Mesenchymal stem cell (in vitro differentiated cells and primary cell): ENCODE measurements at regions not wholly inside any gene's neighbourhood (a gene's known extent, or its start where the extent isn't known, plus 50 kb on each side); places are given as distances from the start of the nearest gene placed in this dataset.

Experiments
- DNase-seq: peaks from one replicate; pipeline ENCODE4 v3.0.0-alpha.2; 2013
- H2AFZ ChIP-seq: one replicate; pipeline ENCODE4 v1.6.1; 2013; ENCODE audit warnings: low read depth, mild to moderate bottlenecking, control low read depth, inconsistent platforms, low read length, moderate library complexity
- H2AK5ac ChIP-seq: 2 replicates; pipeline ENCODE4 v1.6.1; 2013; ENCODE audit warnings: low read length, moderate library complexity, mild to moderate bottlenecking, inconsistent platforms; ENCODE audit not compliant: severe bottlenecking
- H2BK120ac ChIP-seq: one replicate; pipeline ENCODE4 v1.6.1; 2013; ENCODE audit warnings: low read depth, mild to moderate bottlenecking, inconsistent platforms, low read length, moderate library complexity
- H2BK12ac ChIP-seq, 2 experiments: one replicate each; pipeline ENCODE4 v1.6.1; 2013; ENCODE audit warnings: inconsistent platforms in 2 of 2, low read length in 2 of 2, mild to moderate bottlenecking in 2 of 2, moderate library complexity in 2 of 2, control low read depth in 1 of 2
- H2BK15ac ChIP-seq: one replicate; pipeline ENCODE4 v1.6.1; 2013; ENCODE audit warnings: mild to moderate bottlenecking, low read depth, inconsistent platforms; ENCODE audit not compliant: poor library complexity, severe bottlenecking
- H2BK5ac ChIP-seq: 2 replicates; pipeline ENCODE4 v1.6.1; 2013; ENCODE audit warnings: low read depth, mild to moderate bottlenecking, low read length, control low read depth, inconsistent platforms; ENCODE audit not compliant: poor library complexity, severe bottlenecking
- H3K14ac ChIP-seq, 2 experiments: one replicate each; pipeline ENCODE4 v1.6.1; 2013; ENCODE audit warnings: inconsistent platforms in 2 of 2, low read length in 2 of 2, control low read depth in 1 of 2, mild to moderate bottlenecking in 1 of 2, moderate library complexity in 1 of 2
- H3K18ac ChIP-seq, 2 experiments: one replicate each; pipeline ENCODE4 v1.6.1; 2013; ENCODE audit warnings: inconsistent platforms in 2 of 2, low read length in 2 of 2, control low read depth in 1 of 2, low read depth in 1 of 2, mild to moderate bottlenecking in 1 of 2
- H3K23ac ChIP-seq, 2 experiments: one replicate each; pipeline ENCODE4 v1.6.1; 2013; ENCODE audit warnings: inconsistent platforms in 2 of 2, low read length in 2 of 2, mild to moderate bottlenecking in 2 of 2, moderate library complexity in 2 of 2, control low read depth in 1 of 2
- H3K27ac ChIP-seq: 2 replicates; pipeline ENCODE4 v1.5.1; 2013; ENCODE audit warnings: mild to moderate bottlenecking, moderate library complexity, low read length, control low read depth, inconsistent platforms; ENCODE audit not compliant: poor library complexity, severe bottlenecking
- H3K27me3 ChIP-seq, 2 experiments: 2 replicates each; pipeline versions ENCODE4 v1.6.1 to v1.7.0; 2013; ENCODE audit warnings: low read length in 2 of 2, mild to moderate bottlenecking in 2 of 2, moderate library complexity in 2 of 2, control low read depth in 1 of 2, inconsistent platforms in 1 of 2; ENCODE audit not compliant: control insufficient read depth in 1 of 2, insufficient read depth in 1 of 2
- H3K36me3 ChIP-seq, 2 experiments: 2 replicates each; pipeline versions ENCODE4 v1.6.1 to v1.7.0; 2013; ENCODE audit warnings: low read length in 2 of 2, control low read depth in 1 of 2, inconsistent platforms in 1 of 2, low read depth in 1 of 2, mild to moderate bottlenecking in 1 of 2; ENCODE audit not compliant: insufficient read depth in 2 of 2, control insufficient read depth in 1 of 2
- H3K4ac ChIP-seq, 2 experiments: one replicate each; pipeline ENCODE4 v1.6.1; 2013; ENCODE audit warnings: inconsistent platforms in 2 of 2, low read length in 2 of 2, mild to moderate bottlenecking in 2 of 2, moderate library complexity in 2 of 2, control low read depth in 1 of 2, low read depth in 1 of 2
- H3K4me1 ChIP-seq: 2 replicates; pipeline ENCODE4 v1.6.1; 2013; ENCODE audit warnings: low read depth, low read length, control low read depth; ENCODE audit not compliant: control insufficient read depth, insufficient read depth
- H3K4me2 ChIP-seq: 2 replicates; pipeline ENCODE4 v1.6.1; 2013; ENCODE audit warnings: low read length, mild to moderate bottlenecking, inconsistent platforms; ENCODE audit not compliant: poor library complexity, severe bottlenecking
- H3K4me3 ChIP-seq, 2 experiments: 2 replicates each; pipeline versions ENCODE4 v1.5.1 to v1.7.0; 2013; ENCODE audit warnings: low read length in 2 of 2, mild to moderate bottlenecking in 2 of 2, control low read depth in 1 of 2, low read depth in 1 of 2; ENCODE audit not compliant: insufficient read depth in 1 of 2
- H3K79me1 ChIP-seq: replicated peaks from 2 replicates; pipeline ENCODE4 v1.6.1; 2013; ENCODE audit warnings: mild to moderate bottlenecking, control low read depth, low read length, inconsistent platforms; ENCODE audit not compliant: poor library complexity, severe bottlenecking
- H3K9ac ChIP-seq: 2 replicates; pipeline ENCODE4 v1.7.0; 2013; ENCODE audit warnings: mild to moderate bottlenecking, low read length, moderate library complexity
- H3K9me3 ChIP-seq: 2 replicates; pipeline ENCODE4 v1.7.0; 2013; ENCODE audit warnings: mild to moderate bottlenecking, low read length; ENCODE audit not compliant: control insufficient read depth
- H4K8ac ChIP-seq: one replicate; pipeline ENCODE4 v1.6.1; 2013; ENCODE audit warnings: inconsistent platforms, mild to moderate bottlenecking, low read length, moderate library complexity
- H4K91ac ChIP-seq: one replicate; pipeline ENCODE4 v1.6.1; 2013; ENCODE audit warnings: mild to moderate bottlenecking, low read length, inconsistent platforms
- WGBS: methylation state at CpG from one replicate; pipeline ENCODE4 v1.1.7; 2013; ENCODE audit warnings: mixed read lengths; 5-methylcytosine and 5-hydroxymethylcytosine counted together

DNA sequence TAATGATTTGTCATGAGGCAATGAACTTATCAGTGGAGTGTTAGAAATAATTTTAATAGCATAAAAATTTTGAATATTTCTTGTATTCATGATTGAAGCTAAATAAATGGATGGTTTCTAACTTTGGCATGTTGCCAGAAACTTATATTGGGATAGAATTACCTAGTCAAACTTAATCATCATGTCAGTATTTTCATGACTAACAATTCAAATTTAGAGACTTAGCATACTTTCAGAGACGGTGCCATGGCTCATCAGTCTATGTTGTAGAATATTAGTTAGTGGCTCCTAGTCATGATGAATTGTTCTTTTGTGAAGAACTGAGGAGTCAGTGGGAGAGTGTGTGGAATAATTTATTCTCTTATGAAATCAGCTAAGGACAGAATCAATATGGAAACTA lies 599.6 kb upstream of the POT1 start:
- H2BK5ac ChIP-seq: no peak overlapping the region
- H4K91ac ChIP-seq: no peak overlapping the region
- no peak overlapping the region for H3K18ac ChIP-seq
- no peak overlapping the region for H2BK120ac ChIP-seq
- no peak overlapping the region for H3K14ac ChIP-seq
- H3K4me1 ChIP-seq: no peaks in the 10 kb centered on the region
- H4K8ac ChIP-seq: no peak overlapping the region
- H3K27ac ChIP-seq: no peak overlapping the region
- no peak overlapping the region for H2BK12ac ChIP-seq
- DNase-seq: no peak
- H3K23ac ChIP-seq: no peak overlapping the region
- H3K4me3 ChIP-seq: no peak overlapping the region
- H3K9ac ChIP-seq: no peak overlapping the region
- H2AFZ ChIP-seq: no peak overlapping the region
- H3K79me1 ChIP-seq: no peaks in the 10 kb centered on the region
- H3K27me3 ChIP-seq: no peaks in the 10 kb centered on the region
- no peak overlapping the region for H3K4me2 ChIP-seq
- WGBS: 63% methylated on average over 1 of the region's 1 CpG
- H3K36me3 ChIP-seq: no peaks in the 10 kb centered on the region
- H3K4ac ChIP-seq: no peak overlapping the region
- no peak overlapping the region for H2AK5ac ChIP-seq
- H3K9me3 ChIP-seq: no peaks in the 10 kb centered on the region
- no peak overlapping the region for H2BK15ac ChIP-seq

DNA sequence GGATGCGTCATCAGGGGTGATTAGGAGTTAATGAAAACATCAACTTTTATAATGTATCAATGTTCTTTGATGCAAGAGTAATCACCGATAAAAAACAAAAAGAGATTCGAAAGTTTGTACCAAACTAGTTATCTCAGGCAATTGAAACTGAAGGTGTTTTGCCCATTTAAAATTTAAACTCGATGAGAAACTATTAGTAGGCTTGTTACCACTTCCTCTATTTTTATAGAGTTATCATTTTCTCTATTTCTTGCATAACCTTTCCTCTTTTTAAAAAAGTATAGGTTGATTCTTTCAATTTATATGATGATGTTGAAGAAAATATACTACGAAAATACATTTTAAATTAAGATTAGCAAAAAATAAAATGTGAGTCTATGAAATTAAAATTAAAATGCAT lies 597.3 kb upstream of the POT1 start:
- Histone ChIP-seq H3K79me1 (no peaks in the 10 kb centered on the region), H3K18ac (no peak overlapping the region), H3K4me1 (no peaks in the 10 kb centered on the region), H2BK120ac (no peak overlapping the region), H3K27me3 (no peaks in the 10 kb centered on the region), H3K9me3 (no peaks in the 10 kb centered on the region), H2BK5ac (no peak overlapping the region), H3K36me3 (no peaks in the 10 kb centered on the region), H3K4me2 (no peak overlapping the region), H3K9ac (no peak overlapping the region), H4K91ac (no peak overlapping the region), H4K8ac (no peak overlapping the region), H2AK5ac (no peak overlapping the region), H3K4me3 (no peak overlapping the region), H3K4ac (no peak overlapping the region), H2BK15ac (no peak overlapping the region), H3K23ac (no peak overlapping the region), H2AFZ (no peak overlapping the region), H2BK12ac (no peak overlapping the region), H3K27ac (no peak overlapping the region), H3K14ac (no peak overlapping the region)
- 100% methylated on average over 1 of the region's 5 CpGs for WGBS
- DNase-seq: no peak

DNA sequence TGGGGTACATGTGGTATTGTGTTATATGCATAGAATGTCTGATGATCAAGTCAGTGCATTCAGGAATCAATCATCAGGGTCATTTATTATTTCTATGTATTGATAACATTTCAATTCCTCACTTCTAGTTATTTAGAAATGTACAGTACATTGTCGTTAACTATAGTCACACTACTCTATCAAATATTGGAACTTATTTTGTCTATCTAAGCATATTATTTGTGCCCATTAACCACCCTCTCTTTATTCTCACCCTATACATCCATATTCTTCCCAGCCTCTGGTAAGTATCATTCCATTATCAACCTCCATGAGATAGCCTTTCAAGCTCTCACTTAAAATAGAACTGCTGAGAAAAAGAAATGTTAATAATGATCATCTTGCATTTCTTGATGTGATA lies 596.5 kb upstream of the POT1 start:
- Histone ChIP-seq H3K27me3 (no peaks in the 10 kb centered on the region), H3K36me3 (no peaks in the 10 kb centered on the region), H3K9ac (no peak overlapping the region), H3K9me3 (no peaks in the 10 kb centered on the region), H2BK120ac (no peak overlapping the region), H4K8ac (no peak overlapping the region), H4K91ac (no peak overlapping the region), H3K79me1 (no peaks in the 10 kb centered on the region), H2BK12ac (no peak overlapping the region), H3K4ac (no peak overlapping the region), H2AK5ac (no peak overlapping the region), H3K23ac (no peak overlapping the region), H2AFZ (no peak overlapping the region), H3K4me2 (no peak overlapping the region), H3K18ac (no peak overlapping the region), H3K14ac (no peak overlapping the region), H2BK5ac (no peak overlapping the region), H3K27ac (no peak overlapping the region), H3K4me3 (no peak overlapping the region), H3K4me1 (no peaks in the 10 kb centered on the region), H2BK15ac (no peak overlapping the region)
- no CpG with 5 or more reads among the region's 1 CpG for WGBS
- DNase-seq: no peak

DNA sequence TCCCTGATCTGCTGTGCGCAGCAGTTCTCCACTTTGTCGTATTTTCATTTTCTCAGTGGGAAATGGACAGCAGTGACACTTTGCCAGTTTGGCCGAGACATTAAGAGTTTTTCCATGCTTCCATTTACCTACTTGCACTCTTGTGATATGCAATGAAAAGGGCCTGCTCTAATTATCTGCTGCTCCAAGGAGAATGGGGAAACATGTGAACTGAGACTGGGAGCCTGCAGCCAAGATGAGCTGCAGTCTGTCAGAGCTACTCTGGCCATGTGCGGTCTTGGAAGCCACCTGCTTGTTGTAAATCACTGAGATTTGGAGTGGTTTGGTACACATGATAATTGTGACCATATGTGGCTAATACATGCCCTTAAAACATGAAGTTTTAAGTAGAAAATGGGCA lies 586.6 kb upstream of the POT1 start:
- H4K91ac ChIP-seq: no peak overlapping the region
- no peak overlapping the region for H2BK12ac ChIP-seq
- H3K27ac ChIP-seq: no peak overlapping the region
- H3K9me3 ChIP-seq: peaks cover 6% of the 10 kb centered on the region
- no peak overlapping the region for H2BK5ac ChIP-seq
- H3K79me1 ChIP-seq: no peaks in the 10 kb centered on the region
- H3K27me3 ChIP-seq: no peaks in the 10 kb centered on the region
- no peak overlapping the region for H3K9ac ChIP-seq
- no peak overlapping the region for H2AK5ac ChIP-seq
- no peak overlapping the region for H2BK15ac ChIP-seq
- no peak overlapping the region for H4K8ac ChIP-seq
- H3K4me1 ChIP-seq: no peaks in the 10 kb centered on the region
- no peak overlapping the region for H3K18ac ChIP-seq
- no peak for DNase-seq
- 68% methylated on average over 3 of the region's 4 CpGs for WGBS
- no peak overlapping the region for H3K4me2 ChIP-seq
- no peak overlapping the region for H3K23ac ChIP-seq
- H2BK120ac ChIP-seq: no peak overlapping the region
- H3K4me3 ChIP-seq: no peak overlapping the region
- no peak overlapping the region for H3K4ac ChIP-seq
- H3K36me3 ChIP-seq: no peaks in the 10 kb centered on the region
- no peak overlapping the region for H3K14ac ChIP-seq
- H2AFZ ChIP-seq: no peak overlapping the region
